Activated CD8-positive, alpha-beta memory T cell treated with anti-CD3 and anti-CD28 coated beads, Interleukin-2, amount 50 U/mL, for 24 hours (primary cell): ENCODE measurements at regions not wholly inside any gene's neighbourhood (a gene's known extent, or its start where the extent isn't known, plus 50 kb on each side); places are given as distances from the start of the nearest gene placed in this dataset.

Source experiments
- DNase-seq: peaks from one replicate; pipeline ENCODE4 v3.0.0-alpha.2; 2020; ENCODE audit errors: extremely low read depth

DNA sequence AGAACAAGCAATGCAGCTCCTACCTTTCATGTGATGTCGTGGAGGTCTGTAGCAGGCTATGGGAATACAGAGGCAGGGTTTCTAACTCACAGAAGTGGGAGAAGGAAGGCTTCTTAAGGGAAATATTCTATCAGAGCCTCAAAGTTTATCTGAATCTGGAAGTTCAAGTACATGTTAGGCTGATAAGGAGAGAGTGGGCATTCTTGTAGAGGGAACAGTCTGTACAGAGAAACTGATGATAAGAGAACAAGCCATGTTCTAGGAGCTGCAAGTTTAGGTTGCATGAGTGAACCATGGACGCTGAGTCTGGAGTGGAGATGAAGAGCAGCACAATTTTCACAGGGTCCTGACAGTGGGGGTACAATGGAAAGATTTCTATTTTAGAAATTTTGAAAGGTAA, 344.0 kb downstream of the CHRM3 start:
- DNase-seq = no peak

DNA sequence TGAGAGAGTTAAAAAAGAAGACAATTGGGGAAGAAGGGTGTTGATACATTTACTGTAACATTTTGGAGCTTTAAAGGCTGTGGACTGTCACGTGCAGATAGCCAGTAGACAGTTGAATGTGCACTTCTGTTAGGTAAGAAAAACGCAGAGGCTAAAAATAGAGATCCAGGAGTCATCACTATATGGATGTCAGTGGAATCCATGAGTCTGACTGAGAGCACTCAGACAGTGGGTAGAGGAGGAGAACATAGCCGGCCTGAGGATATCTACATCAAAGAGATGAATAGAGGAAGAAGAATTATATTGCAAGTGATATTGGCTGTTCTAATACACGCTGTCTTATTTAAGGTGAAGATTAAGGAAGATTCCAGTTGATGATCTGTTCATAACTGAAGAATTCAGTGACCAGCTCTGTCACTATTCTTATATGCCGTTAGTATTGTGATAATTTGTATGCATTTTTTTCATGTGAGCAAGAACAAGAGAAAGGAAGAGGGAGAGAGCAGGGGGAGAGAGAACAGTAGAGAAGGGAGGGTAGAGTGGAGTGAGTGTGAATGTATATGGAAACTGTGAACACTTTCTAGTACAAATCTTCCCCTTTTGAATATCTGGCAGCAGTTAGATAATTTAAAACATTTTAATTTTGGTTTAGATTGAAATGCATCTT, 344.8 kb downstream of the CHRM3 start:
- DNase-seq = no peak

DNA sequence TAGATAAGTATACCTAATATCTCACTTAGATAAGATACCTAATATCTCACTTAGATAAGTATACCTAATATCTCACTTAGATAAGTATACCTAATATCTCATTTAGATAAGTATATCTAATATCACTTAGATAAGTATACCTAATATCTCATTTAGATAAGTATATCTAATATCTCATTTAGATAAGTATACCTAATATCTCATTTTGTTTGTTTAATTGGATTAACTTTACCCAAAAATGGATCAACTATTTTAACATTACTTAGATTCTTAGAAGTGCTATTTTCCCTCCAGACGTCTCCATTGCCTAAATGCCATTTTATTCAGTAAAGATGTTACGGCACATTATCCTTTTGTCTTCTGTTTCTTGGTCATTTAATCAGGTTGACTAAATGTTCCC, 346.4 kb downstream of the CHRM3 start:
- DNase-seq = no peak

DNA sequence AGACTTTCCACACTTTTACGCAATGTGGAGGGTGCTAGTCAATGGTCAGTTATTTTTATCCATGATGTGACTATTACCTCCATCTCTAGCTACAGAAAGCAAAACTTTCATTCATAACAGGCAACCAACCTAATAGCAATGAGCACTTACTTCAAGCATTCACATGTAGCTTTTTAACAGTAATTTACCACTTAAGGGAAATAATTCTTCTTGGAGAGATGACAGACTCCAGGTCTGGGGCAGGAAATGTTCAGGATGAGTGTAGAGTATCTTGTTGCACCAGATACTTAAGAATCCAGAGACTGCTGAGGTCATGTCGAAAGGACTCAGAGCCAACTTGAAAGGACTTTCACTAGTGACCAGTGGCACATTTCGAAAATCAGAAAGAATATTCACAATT, 347.6 kb downstream of the CHRM3 start:
- no peak for DNase-seq

DNA sequence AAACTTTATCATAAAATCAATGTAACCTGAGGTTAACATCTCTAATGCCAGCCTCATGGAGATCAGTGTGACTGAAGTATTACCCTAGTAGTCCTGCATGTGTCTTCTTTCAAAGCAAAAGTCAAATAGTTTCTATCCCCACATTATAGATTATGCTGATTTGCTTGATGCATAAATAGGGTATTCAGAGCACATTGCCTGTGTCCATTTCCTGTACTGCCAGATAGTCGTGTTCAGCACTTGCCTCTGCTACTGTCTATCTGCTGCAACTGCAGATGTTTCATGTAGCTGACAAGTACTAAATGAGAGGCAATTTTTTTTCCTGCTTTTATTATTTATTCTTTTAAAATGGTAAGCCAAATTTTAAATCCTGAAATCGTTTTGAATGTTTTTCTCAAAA, 348.7 kb downstream of the CHRM3 start:
- DNase-seq = no peak

DNA sequence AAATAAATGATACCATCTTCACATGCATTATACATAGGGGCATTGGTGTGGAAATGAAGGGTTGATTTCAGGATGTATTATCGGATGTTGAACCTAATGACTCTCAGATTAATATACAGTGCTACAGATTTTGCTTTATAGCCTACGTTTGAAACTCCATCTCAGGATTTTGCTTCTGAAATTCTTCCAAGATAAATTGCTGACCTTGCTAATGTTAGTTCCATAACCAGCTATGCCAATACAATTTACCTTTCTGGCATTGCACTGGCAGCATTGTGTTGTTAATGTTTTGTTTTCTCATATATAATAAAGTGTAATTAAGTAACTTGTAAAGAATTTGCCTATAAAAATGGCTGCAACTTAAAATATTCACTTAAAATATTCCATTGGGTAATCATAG, 350.1 kb downstream of the CHRM3 start:
- DNase-seq = no peak

DNA sequence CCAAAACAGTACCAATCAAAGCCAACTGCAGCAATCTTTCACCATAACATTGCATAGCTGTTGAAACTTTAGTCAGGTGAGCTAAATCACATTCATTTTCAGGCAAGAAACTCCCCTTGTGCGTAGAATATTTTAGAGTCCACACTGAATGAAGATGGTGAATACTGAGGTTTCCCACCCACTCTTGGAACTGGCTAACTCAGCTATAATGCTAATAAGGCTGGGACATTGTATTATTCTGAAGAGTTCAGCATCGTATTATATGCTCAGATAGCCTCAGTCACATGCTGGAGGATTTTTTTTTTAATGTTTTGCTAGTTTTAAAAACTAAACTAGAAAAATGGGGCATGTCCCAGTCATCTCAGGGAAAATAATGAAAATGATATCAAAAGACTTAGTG, 352.3 kb upstream of the FMN2 start:
- DNase-seq = no peak

DNA sequence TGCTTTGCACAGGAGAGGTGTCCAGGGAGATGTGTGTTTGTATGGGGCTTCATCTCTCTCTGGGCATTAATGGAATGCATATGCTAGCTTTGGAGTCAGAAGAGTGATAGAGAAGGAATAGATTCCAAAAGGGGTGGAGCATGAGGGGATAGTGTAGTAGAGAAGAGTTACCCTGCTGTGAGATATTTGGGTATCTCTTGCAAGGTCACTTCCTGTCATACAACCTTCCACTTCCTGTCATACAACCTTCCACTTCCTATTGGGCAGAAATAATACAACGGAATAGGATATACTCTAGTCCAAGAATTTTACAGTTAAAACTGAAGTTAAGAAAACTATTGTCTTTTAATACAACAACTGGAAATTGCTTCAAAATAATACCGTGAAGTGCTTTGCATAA, 351.8 kb upstream of the FMN2 start:
- no peak for DNase-seq

DNA sequence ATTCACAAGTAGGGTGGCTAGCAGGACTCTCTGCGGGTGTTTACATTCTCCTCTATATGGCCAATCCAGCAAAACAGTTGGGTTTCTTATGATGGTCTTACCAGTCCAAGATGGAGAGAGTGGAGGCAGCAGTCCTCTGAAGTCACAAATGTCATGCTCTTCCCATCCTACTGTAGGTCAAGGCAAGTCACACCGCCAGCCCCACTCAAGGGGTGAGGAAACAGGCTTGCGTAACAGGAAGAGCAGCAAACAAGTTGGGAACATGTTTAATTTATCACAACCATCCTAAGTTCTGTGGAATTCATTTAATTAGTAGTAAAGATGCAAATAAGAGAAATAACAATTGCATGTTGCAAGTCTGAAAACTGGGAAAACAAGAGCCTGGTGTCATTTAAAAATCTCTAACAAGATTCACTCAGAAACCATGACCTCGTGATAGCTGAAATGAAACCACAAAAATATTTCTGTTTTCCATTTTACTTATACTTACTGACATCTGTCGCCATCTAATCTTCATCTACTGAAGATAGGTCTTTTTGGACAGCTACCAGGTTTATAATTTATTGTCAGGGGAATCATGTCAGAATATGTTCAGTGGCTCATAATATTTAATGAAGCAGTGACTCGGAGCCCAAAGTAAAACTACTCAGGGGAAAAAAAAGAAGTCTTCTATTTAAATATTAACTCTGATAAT, 349.1 kb upstream of the FMN2 start:
- no peak for DNase-seq

DNA sequence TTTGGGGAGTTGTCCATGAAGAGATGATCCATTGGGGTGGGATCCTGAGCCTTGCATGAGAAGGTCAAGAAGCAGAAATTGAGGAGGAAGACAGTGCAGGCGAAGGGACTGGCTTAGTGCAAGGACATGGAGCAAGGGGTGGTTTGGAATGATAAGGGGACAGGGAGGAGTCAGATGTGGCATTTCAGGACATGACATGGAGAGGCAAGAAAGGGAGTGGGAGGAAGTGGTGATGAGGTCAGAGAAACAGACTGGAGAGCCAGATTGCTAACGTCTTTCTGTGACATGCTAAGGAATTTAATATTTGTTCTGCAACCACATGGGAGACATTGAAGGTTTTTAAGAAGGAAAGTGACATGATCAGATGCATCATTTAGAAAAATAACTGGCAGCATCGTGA, 346.8 kb upstream of the FMN2 start:
- DNase-seq = no peak

DNA sequence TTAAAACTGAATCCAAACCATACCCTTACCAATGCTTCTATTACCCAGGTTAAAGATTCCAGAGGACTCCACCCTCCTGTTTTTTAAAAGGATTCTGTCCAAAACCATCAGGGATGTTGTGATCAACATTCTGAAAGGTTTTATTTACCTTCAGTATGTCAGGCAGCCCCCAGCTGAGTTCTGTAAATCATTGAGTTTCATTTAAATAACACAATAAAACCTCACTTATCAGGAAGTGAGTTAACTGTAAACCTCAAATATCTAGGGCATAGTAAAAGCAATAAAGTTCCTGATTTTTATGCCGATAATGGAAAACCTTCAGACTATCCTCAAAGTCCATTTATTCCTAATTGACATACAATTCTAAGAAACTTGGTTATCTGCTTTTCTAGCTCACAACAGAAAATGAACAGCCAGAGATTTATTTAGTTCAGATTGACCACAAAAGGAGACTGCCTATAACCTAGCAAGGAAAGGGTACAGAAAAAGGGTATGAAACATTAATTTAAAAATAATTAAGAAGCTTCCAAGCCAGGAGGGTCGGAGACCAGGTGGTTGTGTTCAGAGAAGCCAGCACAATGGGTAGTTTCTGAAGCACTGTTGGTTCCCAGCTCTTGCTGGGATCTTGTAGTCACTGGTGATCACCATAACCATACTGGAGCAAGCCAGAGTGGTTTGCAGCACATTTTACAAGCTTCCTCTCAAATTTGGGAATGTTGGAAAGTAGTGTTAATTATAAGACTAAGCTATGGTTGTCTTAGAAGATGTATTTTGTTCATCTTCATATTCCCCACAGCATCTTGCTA, 336.4 kb upstream of the FMN2 start:
- DNase-seq = no peak

DNA sequence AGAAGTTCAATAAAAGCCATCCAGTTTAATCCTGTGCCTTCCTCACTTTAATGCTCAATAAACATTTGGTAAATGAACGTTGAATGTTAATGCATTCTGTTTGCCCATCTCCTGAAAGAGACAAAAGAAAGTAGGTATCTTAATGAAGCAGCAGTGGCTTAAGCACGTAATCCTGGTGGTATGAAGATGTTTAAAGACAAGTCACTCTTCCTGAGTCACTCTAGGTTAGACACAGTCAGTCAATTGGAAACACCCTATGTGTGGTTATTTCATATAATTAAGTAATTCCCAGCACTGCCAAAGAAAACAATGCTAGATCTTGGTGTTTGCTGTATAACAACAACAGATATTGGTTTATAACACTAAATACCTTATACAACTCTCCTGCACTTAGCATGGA, 334.0 kb upstream of the FMN2 start:
- DNase-seq = no peak

DNA sequence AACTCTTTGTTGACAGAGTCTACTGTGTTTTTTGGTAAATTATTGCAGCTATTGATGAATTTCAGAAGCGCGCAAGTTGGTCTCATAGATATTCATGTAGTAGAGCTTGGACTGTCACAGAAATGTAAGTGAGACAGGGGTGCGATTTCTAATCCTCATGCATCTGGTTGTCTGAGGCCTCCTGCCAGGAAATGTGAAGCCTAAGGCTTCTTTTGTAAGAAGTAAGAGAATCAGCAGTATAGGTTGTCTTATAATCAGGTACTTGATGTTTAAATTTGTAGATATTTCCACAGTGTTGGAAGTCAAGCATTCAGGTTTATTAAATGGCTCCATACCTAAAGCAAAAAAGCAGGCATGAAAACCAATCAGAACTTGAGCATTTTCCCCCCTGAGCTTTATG, 332.9 kb upstream of the FMN2 start:
- no peak for DNase-seq

DNA sequence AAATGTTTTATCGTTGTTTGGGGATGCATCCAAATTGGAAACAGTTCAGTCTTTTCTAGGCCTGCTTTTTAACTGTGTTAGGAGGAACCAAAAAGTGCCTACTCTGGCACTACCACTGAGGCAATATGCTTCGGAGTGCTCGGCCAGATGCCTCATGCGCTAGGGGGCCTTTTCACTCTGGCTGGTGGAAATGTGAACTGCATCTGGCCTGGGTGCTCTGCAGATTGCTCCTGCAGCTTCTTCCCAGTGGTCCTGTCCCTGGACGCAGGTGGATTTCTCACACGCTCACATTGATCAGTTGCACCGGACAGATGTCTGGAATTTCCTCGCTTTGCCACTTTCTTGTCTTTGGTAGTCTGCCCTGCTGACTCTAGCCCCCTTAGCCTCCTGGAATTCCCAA, 330.2 kb upstream of the FMN2 start:
- no peak for DNase-seq

DNA sequence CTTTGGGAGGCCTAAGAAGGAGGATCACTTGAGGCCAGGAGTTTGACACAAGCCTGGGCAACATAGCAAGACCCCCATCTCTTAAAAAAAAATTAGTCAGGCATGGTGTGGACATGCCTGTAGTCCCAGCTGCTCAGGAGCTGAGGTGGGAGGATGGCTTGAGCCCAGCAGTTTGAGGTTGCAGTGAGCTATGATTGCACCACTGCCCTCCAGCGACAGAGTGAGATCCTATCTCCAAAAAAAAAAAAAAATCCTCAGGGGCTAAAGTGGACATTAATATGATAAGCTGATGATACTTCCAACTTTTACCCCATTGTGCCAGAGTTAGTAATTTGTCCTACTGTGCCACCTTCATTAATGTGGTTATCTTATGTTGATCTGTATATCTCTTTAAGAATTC, 327.8 kb upstream of the FMN2 start:
- no peak for DNase-seq

DNA sequence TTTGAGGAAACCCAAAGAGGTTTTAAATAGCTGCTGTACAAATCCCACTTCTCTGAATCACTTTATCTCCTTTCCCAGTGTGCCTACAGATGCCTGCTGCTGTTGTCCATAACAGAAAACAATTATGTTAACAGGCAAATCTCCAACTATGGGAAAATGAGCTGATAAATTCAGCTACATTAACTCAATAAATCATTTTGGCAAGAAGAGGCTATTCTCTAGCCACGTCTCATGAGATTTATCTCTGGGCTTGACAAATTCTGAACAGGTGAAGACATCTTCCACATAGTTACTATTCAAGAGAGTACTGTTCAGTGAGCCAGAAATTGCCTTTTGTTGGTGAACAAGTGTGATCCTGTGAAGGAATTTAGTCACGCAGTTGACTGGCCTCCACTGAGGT, 327.1 kb upstream of the FMN2 start:
- no peak for DNase-seq

DNA sequence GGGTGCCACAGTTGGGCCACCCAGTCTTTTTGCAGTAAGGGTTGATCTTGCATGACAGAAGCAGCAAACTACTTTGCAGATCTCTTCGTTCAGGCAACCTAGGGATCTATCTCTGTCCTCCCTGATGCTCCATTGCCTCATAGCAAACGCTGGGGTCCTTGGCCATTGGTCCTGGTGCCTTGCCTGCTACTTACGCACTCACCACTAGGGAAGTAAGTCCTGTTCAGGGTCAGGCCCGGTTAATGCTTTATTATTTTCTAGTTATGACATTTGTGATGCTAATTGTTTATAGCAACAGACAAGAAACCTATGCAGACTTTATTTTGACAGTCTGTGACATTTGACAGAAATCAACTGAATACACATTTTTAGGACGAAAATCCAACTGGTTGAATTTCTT, 326.5 kb upstream of the FMN2 start:
- DNase-seq = no peak

DNA sequence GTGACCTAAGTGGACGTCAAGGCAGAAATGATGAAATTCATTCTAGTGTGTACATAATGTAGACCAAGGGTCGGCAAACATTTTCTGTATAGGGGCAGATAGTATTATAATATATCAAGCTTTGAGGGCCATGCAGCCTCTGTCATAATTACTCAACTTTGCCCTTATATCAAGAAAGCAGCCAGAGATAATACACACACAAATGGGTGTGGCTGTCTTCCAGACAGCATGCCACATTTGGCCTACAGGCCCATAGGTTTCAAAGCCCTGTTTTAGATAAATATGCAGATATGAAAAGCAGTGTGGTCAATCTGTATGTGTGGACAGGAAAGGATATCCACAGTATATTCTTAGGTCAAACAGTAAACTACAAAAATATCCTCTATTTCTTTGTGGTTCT, 320.1 kb upstream of the FMN2 start:
- no peak for DNase-seq

DNA sequence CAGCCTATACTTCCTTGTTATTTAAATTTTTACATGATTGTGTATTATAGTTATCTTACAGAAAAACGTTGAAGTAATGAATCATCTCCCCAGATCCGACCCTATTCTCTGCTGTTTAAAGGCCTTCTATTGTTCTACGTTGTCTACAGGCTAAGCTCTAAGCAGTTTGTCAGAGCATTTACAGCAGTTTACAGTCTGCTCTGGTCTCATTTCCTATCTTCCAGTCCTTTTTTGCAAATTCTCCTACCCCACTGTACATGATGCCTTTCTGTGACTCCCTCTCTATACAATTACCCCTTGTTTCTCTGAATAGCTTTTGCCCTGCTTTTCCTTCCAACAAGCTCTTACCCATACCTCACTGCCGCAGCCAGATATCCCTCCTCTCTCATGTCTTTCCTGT, 319.2 kb upstream of the FMN2 start:
- DNase-seq = no peak

DNA sequence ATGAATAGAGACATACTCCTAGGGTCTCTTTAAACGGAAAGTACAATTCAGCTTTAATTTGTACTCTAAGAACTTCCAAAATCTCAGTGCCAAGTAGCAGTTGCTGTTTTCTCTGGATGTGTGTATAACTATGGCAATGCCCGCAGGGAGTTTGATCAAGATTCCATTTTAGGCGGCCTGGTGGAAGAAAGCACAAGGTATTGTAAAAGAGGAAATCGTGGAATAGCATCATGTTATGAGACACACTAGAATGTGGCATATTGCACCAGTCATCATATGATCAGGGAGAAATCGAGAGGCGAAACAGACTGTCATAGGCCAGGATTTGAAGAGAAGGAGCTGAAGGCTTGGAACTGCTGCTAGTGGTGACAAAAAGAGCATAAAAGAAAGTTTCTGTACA, 316.2 kb upstream of the FMN2 start:
- DNase-seq = no peak

DNA sequence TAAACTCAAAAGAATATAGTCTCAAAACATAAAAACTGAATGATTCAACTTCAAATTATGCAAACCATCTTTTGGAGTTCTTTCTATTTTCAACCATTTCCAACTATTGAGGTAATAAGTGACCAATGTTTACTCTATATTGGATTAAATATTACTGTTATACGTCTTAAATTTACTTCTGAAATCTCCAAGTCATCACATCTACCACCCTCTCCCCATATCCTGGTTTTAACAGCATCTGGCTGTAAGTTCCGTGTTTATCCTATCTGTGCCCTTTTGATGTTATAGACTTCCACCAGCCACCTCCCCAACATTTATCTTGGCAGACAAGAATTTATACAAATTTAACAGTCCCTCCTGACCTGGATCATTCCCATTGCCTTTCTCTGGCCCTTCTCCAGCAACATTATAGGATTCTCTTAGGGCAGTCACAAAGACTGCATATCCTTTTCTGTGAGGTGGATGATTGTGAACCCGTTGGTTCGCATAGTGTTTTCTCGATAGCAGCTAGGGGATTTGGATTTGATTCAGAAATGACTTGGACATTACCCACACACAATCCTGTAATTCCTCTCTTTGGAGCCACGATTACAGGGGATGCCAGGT, 313.4 kb upstream of the FMN2 start:
- no peak for DNase-seq

DNA sequence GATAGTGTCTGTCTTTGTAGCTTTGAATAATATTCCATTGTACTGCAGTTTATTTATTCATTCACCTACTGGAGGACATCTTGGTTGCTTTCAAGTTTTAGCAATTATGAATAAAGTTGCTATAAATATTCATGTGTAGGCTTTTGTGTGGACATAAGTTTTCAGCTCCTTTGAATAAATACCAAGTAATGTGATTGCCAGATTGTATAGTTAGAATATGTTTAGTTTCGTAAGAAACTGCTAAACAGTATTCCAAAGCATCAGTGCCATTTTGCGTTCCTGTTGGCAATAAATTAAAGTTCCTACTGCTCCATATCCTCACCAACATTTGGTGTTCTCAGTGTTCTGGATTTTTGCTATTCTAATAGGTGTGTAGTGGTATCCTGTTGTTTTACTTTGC, 311.7 kb upstream of the FMN2 start:
- DNase-seq = no peak

DNA sequence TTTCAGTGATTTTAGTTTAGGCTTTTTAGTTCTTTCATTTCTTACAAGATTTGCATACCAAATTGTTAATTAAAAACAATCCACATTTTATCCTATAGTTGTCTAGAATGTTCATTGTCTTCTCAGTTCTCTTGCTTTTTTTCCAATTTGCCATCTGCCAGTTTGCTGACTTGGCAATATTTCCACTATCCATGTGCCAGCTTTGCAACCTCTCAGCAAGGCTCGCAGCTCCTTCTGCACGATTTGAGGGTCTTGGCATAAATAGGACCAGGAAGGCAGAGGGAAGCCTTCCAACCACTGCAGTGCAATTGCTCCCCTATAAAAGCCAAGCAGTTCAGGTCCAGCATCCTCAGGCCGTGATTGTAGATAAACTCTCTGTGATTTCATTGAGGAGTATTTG, 306.8 kb upstream of the FMN2 start:
- no peak for DNase-seq
